Prostate gland (tissue), 2 donors: ENCODE measurements at regions not wholly inside any gene's neighbourhood (a gene's known extent, or its start where the extent isn't known, plus 50 kb on each side); places are given as distances from the start of the nearest gene placed in this dataset.

ENCODE experiments used
- CTCF ChIP-seq, 4 experiments: fragments of 200-600 bp in 2 of 4; fragments of 450-650 bp in 2 of 4; sonication (generic) in 2 of 4; IDR thresholded peaks; 1 replicate in 3 of 4; 2 replicates in 1 of 4; pipeline ENCODE4 v1.5.1; 2016 to 2019; ENCODE audit warnings: antibody characterized with exemption in 4 of 4, mild to moderate bottlenecking in 2 of 4, moderate library complexity in 2 of 4
- POLR2A ChIP-seq: fragments of 450-650 bp; IDR thresholded peaks from one replicate; pipeline ENCODE4 v1.6.1; 2016; ENCODE audit warnings: antibody characterized with exemption, mild to moderate bottlenecking
- POLR2AphosphoS5 ChIP-seq: sonication (generic); formaldehyde crosslinking; IDR thresholded peaks from one replicate; pipeline ENCODE4 v1.6.1; 2017; ENCODE audit warnings: antibody characterized with exemption

DNA sequence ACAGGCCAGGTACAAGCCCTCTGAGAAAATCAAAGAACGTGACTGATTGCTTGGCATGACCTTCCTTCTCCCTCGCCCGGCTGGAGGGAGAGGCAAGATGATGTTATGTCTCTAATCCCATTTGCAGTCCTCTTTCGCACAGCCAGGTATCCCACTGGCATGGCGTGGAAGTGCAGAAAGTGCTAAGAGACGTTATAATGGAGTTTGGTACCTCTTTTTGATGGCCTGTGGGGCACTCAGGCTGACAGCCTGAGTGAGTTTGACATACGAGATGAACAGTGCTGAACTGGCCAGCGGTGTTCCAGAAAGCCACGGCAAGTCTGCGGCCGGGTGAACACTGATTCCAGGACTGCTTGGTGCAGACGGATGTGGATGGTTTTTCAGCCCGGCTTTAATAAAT lies 241.6 kb downstream of the RAB11FIP2 start:
- TF ChIP-seq POLR2A (no peak), CTCF (IDR thresholded peaks at IDR 0.05) (no peak), POLR2AphosphoS5 (no peak)
